ENCODE measurements at regions not wholly inside any gene's neighbourhood (a gene's known extent, or its start where the extent isn't known, plus 50 kb on each side); places are given as distances from the start of the nearest gene placed in this dataset.

- Histone ChIP-seq H3K27me3 (ENCODE audit: control insufficient read depth in 2 of 2, insufficient read depth in 1 of 2, low read length in 1 of 2) (no peaks in the 10 kb centered on the region), H3K9me3 (ENCODE audit: control insufficient read depth in 2 of 2, insufficient read depth in 1 of 2, low read length in 1 of 2) (no peaks in the 10 kb centered on the region), H3K4me3 (ENCODE audit: low read length in 2 of 2) (no peak overlapping the region), H3K4me1 (ENCODE audit: control insufficient read depth in 2 of 2, insufficient read depth in 2 of 2, low read length in 2 of 2) (no peaks in the 10 kb centered on the region), H3K36me3 (ENCODE audit: control insufficient read depth in 2 of 2, insufficient read depth in 2 of 2, low read length in 1 of 2) (no peaks in the 10 kb centered on the region), H3K27ac (ENCODE audit: low read depth in 1 of 2, low read length in 1 of 2) (no peak overlapping the region)
- WGBS = 28% methylated on average over 1 of the region's 1 CpG
- no peak for DNase-seq (ENCODE audit: low read depth in 6 of 9, low spot score in 9 of 9)
These were observed 343.9 kb upstream of the CADM1 start for GRCh38 chr11:115848080-115848479.

- H3K36me3 ChIP-seq (ENCODE audit: control insufficient read depth in 2 of 2, insufficient read depth in 2 of 2, low read length in 1 of 2) = no peaks in the 10 kb centered on the region
- no peaks in the 10 kb centered on the region for H3K4me1 ChIP-seq (ENCODE audit: control insufficient read depth in 2 of 2, insufficient read depth in 2 of 2, low read length in 2 of 2)
- H3K9me3 ChIP-seq (ENCODE audit: control insufficient read depth in 2 of 2, insufficient read depth in 1 of 2, low read length in 1 of 2) = no peaks in the 10 kb centered on the region
- no peak overlapping the region for H3K27ac ChIP-seq (ENCODE audit: low read depth in 1 of 2, low read length in 1 of 2)
- H3K4me3 ChIP-seq (ENCODE audit: low read length in 2 of 2) = no peak overlapping the region
- no peaks in the 10 kb centered on the region for H3K27me3 ChIP-seq (ENCODE audit: control insufficient read depth in 2 of 2, insufficient read depth in 1 of 2, low read length in 1 of 2)
- WGBS = 98% methylated on average over 1 of the region's 1 CpG
- no peak for DNase-seq (ENCODE audit: low read depth in 6 of 9, low spot score in 9 of 9)
These were observed 341.7 kb upstream of the CADM1 start for GRCh38 chr11:115845872-115846271.

GRCh38 chr11:115843685-115844084 is 339.5 kb upstream of the CADM1 start:
- WGBS = 75% methylated on average over 3 of the region's 3 CpGs

GRCh38 chr11:115843111-115843510 is 338.9 kb upstream of the CADM1 start:
- DNase-seq (ENCODE audit: low read depth in 6 of 9, low spot score in 9 of 9) = no peak
- no peaks in the 10 kb centered on the region for H3K4me1 ChIP-seq (ENCODE audit: control insufficient read depth in 2 of 2, insufficient read depth in 2 of 2, low read length in 2 of 2)
- H3K4me3 ChIP-seq (ENCODE audit: low read length in 2 of 2) = no peak overlapping the region
- H3K27ac ChIP-seq (ENCODE audit: low read depth in 1 of 2, low read length in 1 of 2) = no peak overlapping the region
- H3K9me3 ChIP-seq (ENCODE audit: control insufficient read depth in 2 of 2, insufficient read depth in 1 of 2, low read length in 1 of 2) = no peaks in the 10 kb centered on the region
- H3K36me3 ChIP-seq (ENCODE audit: control insufficient read depth in 2 of 2, insufficient read depth in 2 of 2, low read length in 1 of 2) = no peaks in the 10 kb centered on the region
- H3K27me3 ChIP-seq (ENCODE audit: control insufficient read depth in 2 of 2, insufficient read depth in 1 of 2, low read length in 1 of 2) = no peaks in the 10 kb centered on the region
- WGBS = 86% methylated on average over 1 of the region's 1 CpG

More at GRCh38 chr11:115843685-115844084, 339.5 kb upstream of the CADM1 start:
- Histone ChIP-seq H3K27ac (ENCODE audit: low read depth in 1 of 2, low read length in 1 of 2) (no peak overlapping the region), H3K9me3 (ENCODE audit: control insufficient read depth in 2 of 2, insufficient read depth in 1 of 2, low read length in 1 of 2) (no peaks in the 10 kb centered on the region), H3K4me3 (ENCODE audit: low read length in 2 of 2) (no peak overlapping the region), H3K27me3 (ENCODE audit: control insufficient read depth in 2 of 2, insufficient read depth in 1 of 2, low read length in 1 of 2) (no peaks in the 10 kb centered on the region), H3K36me3 (ENCODE audit: control insufficient read depth in 2 of 2, insufficient read depth in 2 of 2, low read length in 1 of 2) (no peaks in the 10 kb centered on the region), H3K4me1 (ENCODE audit: control insufficient read depth in 2 of 2, insufficient read depth in 2 of 2, low read length in 2 of 2) (no peaks in the 10 kb centered on the region)
- no peak for DNase-seq (ENCODE audit: low read depth in 6 of 9, low spot score in 9 of 9)

- peaks cover 0 to 2% of the 10 kb centered on the region in 2 donors for H3K9me3 ChIP-seq (ENCODE audit: control insufficient read depth in 2 of 2, insufficient read depth in 1 of 2, low read length in 1 of 2)
- H3K27me3 ChIP-seq (ENCODE audit: control insufficient read depth in 2 of 2, insufficient read depth in 1 of 2, low read length in 1 of 2) = no peaks in the 10 kb centered on the region
- WGBS = 98% methylated on average over 1 of the region's 1 CpG
- no peak for DNase-seq (ENCODE audit: low read depth in 6 of 9, low spot score in 9 of 9)
- H3K4me1 ChIP-seq (ENCODE audit: control insufficient read depth in 2 of 2, insufficient read depth in 2 of 2, low read length in 2 of 2) = no peaks in the 10 kb centered on the region
- H3K27ac ChIP-seq (ENCODE audit: low read depth in 1 of 2, low read length in 1 of 2) = no peak overlapping the region
- no peak overlapping the region for H3K4me3 ChIP-seq (ENCODE audit: low read length in 2 of 2)
- no peaks in the 10 kb centered on the region for H3K36me3 ChIP-seq (ENCODE audit: control insufficient read depth in 2 of 2, insufficient read depth in 2 of 2, low read length in 1 of 2)
These were observed 315.8 kb upstream of the CADM1 start for GRCh38 chr11:115820026-115820425.

- 92% methylated on average over 3 of the region's 3 CpGs for WGBS
- Histone ChIP-seq H3K4me3 (ENCODE audit: low read length in 2 of 2) (no peak overlapping the region), H3K36me3 (ENCODE audit: control insufficient read depth in 2 of 2, insufficient read depth in 2 of 2, low read length in 1 of 2) (no peaks in the 10 kb centered on the region), H3K9me3 (ENCODE audit: control insufficient read depth in 2 of 2, insufficient read depth in 1 of 2, low read length in 1 of 2) (peaks cover 0 to 2% of the 10 kb centered on the region in 2 donors), H3K27ac (ENCODE audit: low read depth in 1 of 2, low read length in 1 of 2) (no peak overlapping the region), H3K4me1 (ENCODE audit: control insufficient read depth in 2 of 2, insufficient read depth in 2 of 2, low read length in 2 of 2) (no peaks in the 10 kb centered on the region), H3K27me3 (ENCODE audit: control insufficient read depth in 2 of 2, insufficient read depth in 1 of 2, low read length in 1 of 2) (no peaks in the 10 kb centered on the region)
- DNase-seq (ENCODE audit: low read depth in 6 of 9, low spot score in 9 of 9) = no peak
These were observed 314.8 kb upstream of the CADM1 start for GRCh38 chr11:115819014-115819413.

GRCh38 chr11:115817844-115818468 is 313.7 kb upstream of the CADM1 start:
- no peak overlapping the region for H3K4me3 ChIP-seq (ENCODE audit: low read length in 2 of 2)
- no peaks in the 10 kb centered on the region for H3K4me1 ChIP-seq (ENCODE audit: control insufficient read depth in 2 of 2, insufficient read depth in 2 of 2, low read length in 2 of 2)
- no peak overlapping the region for H3K27ac ChIP-seq (ENCODE audit: low read depth in 1 of 2, low read length in 1 of 2)
- no peaks in the 10 kb centered on the region for H3K27me3 ChIP-seq (ENCODE audit: control insufficient read depth in 2 of 2, insufficient read depth in 1 of 2, low read length in 1 of 2)
- no peaks in the 10 kb centered on the region for H3K36me3 ChIP-seq (ENCODE audit: control insufficient read depth in 2 of 2, insufficient read depth in 2 of 2, low read length in 1 of 2)
- H3K9me3 ChIP-seq (ENCODE audit: control insufficient read depth in 2 of 2, insufficient read depth in 1 of 2, low read length in 1 of 2) = peaks cover 0 to 2% of the 10 kb centered on the region in 2 donors
- no peak for DNase-seq (ENCODE audit: low read depth in 6 of 9, low spot score in 9 of 9)
- 50% methylated on average over 6 of the region's 6 CpGs for WGBS

- H3K27me3 ChIP-seq (ENCODE audit: control insufficient read depth in 2 of 2, insufficient read depth in 1 of 2, low read length in 1 of 2) = no peaks in the 10 kb centered on the region
- H3K9me3 ChIP-seq (ENCODE audit: control insufficient read depth in 2 of 2, insufficient read depth in 1 of 2, low read length in 1 of 2) = peaks cover 0 to 4% of the 10 kb centered on the region in 2 donors
- DNase-seq (ENCODE audit: low read depth in 6 of 9, low spot score in 9 of 9) = no peak
- no peak overlapping the region for H3K27ac ChIP-seq (ENCODE audit: low read depth in 1 of 2, low read length in 1 of 2)
- H3K36me3 ChIP-seq (ENCODE audit: control insufficient read depth in 2 of 2, insufficient read depth in 2 of 2, low read length in 1 of 2) = no peaks in the 10 kb centered on the region
- 75% methylated on average over 3 of the region's 3 CpGs for WGBS
- H3K4me1 ChIP-seq (ENCODE audit: control insufficient read depth in 2 of 2, insufficient read depth in 2 of 2, low read length in 2 of 2) = no peaks in the 10 kb centered on the region
- H3K4me3 ChIP-seq (ENCODE audit: low read length in 2 of 2) = no peak overlapping the region
These were observed 304.2 kb upstream of the CADM1 start for GRCh38 chr11:115808351-115808940.

- peaks cover 0 to 4% of the 10 kb centered on the region in 2 donors for H3K9me3 ChIP-seq (ENCODE audit: control insufficient read depth in 2 of 2, insufficient read depth in 1 of 2, low read length in 1 of 2)
- H3K4me3 ChIP-seq (ENCODE audit: low read length in 2 of 2) = no peak overlapping the region
- H3K27me3 ChIP-seq (ENCODE audit: control insufficient read depth in 2 of 2, insufficient read depth in 1 of 2, low read length in 1 of 2) = no peaks in the 10 kb centered on the region
- WGBS = 98% methylated on average over 2 of the region's 2 CpGs
- no peak for DNase-seq (ENCODE audit: low read depth in 6 of 9, low spot score in 9 of 9)
- no peaks in the 10 kb centered on the region for H3K36me3 ChIP-seq (ENCODE audit: control insufficient read depth in 2 of 2, insufficient read depth in 2 of 2, low read length in 1 of 2)
- H3K27ac ChIP-seq (ENCODE audit: low read depth in 1 of 2, low read length in 1 of 2) = no peak overlapping the region
- H3K4me1 ChIP-seq (ENCODE audit: control insufficient read depth in 2 of 2, insufficient read depth in 2 of 2, low read length in 2 of 2) = no peaks in the 10 kb centered on the region
These were observed 301.8 kb upstream of the CADM1 start for GRCh38 chr11:115806056-115806455.

Data from thymus (tissue), 11 donors.